PC-3 (cell line): ENCODE measurements at regions not wholly inside any gene's neighbourhood (a gene's known extent, or its start where the extent isn't known, plus 50 kb on each side); places are given as distances from the start of the nearest gene placed in this dataset.

ENCODE experiments used
- ATAC-seq: fragments of 200-7000 bp; cut with Tn5 transposase; 2 replicates; pipeline ENCODE4 v1.9.1; 2020; ENCODE audit warnings: mild to moderate bottlenecking, moderate library complexity
- BruUV-seq: library from RNA; stranded (reverse); fragments of 400-500 nt; replicated peaks from 2 replicates; lab custom pipeline; 2021; lab: Mats Ljungman, UMichigan
- CTCF ChIA-PET: fragments of 300-600 bp; sonication (Branson Sonifier 250); formaldehyde crosslinking; loops from one replicate; lab custom pipeline; 2022; ENCODE audit warnings: antibody characterized with exemption; lab: Charles Lee
- POLR2A ChIA-PET: fragments of 300-600 bp; sonication (Branson Sonifier 250); formaldehyde crosslinking; loops from one replicate; lab custom pipeline; 2022; ENCODE audit warnings: antibody characterized with exemption; ENCODE audit not compliant: unreplicated experiment; lab: Charles Lee
- DNase-seq: peaks from one replicate; pipeline ENCODE4 v3.0.0-alpha.2; 2015
- H2AFZ ChIP-seq: fragments of 300-600 bp; sonication (generic); 2 replicates; pipeline ENCODE4 v1.6.0; 2016; ENCODE audit warnings: antibody characterized with exemption, low read length
- H3F3A ChIP-seq: fragments of 300-600 bp; sonication (generic); one replicate; pipeline ENCODE4 v1.6.0; 2017; ENCODE audit warnings: antibody characterized with exemption, low read length, control low read depth, mild to moderate bottlenecking; ENCODE audit not compliant: unreplicated experiment
- H3K27ac ChIP-seq: fragments of 300-600 bp; sonication (generic); 2 replicates; pipeline ENCODE4 v1.5.1; 2016; ENCODE audit warnings: mild to moderate bottlenecking, low read length
- H3K27me3 ChIP-seq: fragments of 300-600 bp; sonication (generic); 2 replicates; pipeline ENCODE4 v1.6.1; 2016; ENCODE audit warnings: low read length, mixed read lengths
- H3K36me3 ChIP-seq: fragments of 300-600 bp; sonication (generic); 2 replicates; pipeline ENCODE4 v1.6.1; 2016; ENCODE audit warnings: low read depth, mixed run types, low read length, mixed read lengths
- H3K4me1 ChIP-seq: fragments of 300-600 bp; sonication (generic); 2 replicates; pipeline ENCODE4 v1.5.1; 2016; ENCODE audit warnings: low read length; ENCODE audit not compliant: insufficient read depth
- H3K4me2 ChIP-seq: fragments of 300-600 bp; sonication (generic); 2 replicates; pipeline ENCODE4 v1.6.0; 2016; ENCODE audit warnings: low read length
- H3K4me3 ChIP-seq: fragments of 300-600 bp; sonication (generic); 2 replicates; pipeline ENCODE4 v1.5.1; 2016; ENCODE audit warnings: mild to moderate bottlenecking, low read length, mixed read lengths
- H3K79me2 ChIP-seq: fragments of 300-600 bp; sonication (generic); 2 replicates; pipeline ENCODE4 v1.6.1; 2017; ENCODE audit warnings: low read length, mixed read lengths
- H3K9ac ChIP-seq: fragments of 300-600 bp; sonication (generic); 2 replicates; pipeline ENCODE4 v1.6.0; 2016; ENCODE audit warnings: mild to moderate bottlenecking, low read length
- H3K9me2 ChIP-seq: fragments of 300-600 bp; sonication (generic); replicated peaks from 2 replicates; pipeline ENCODE4 v1.6.1; 2016; ENCODE audit warnings: mixed run types, low read length, mixed read lengths
- H3K9me3 ChIP-seq: fragments of 300-600 bp; sonication (generic); 2 replicates; pipeline ENCODE4 v1.6.1; 2016; ENCODE audit warnings: low read length, mixed read lengths
- H4K20me1 ChIP-seq: fragments of 300-600 bp; sonication (generic); 2 replicates; pipeline ENCODE4 v1.6.1; 2016; ENCODE audit warnings: low read length, mixed read lengths
- EZH2 ChIP-seq: fragments of 300-600 bp; sonication (generic); IDR thresholded peaks from one replicate; pipeline ENCODE4 v1.6.1; 2017; ENCODE audit warnings: antibody characterized with exemption, mild to moderate bottlenecking, low read length; ENCODE audit not compliant: unreplicated experiment
- EZH2phosphoT487 ChIP-seq: fragments of 300-600 bp; sonication (generic); IDR thresholded peaks from 2 replicates; pipeline ENCODE4 v1.6.1; 2018; ENCODE audit warnings: mild to moderate bottlenecking, antibody characterized with exemption, low read length, borderline replicate concordance
- intact Hi-C: fragments of 100-400 bp; cut with micrococcal nuclease; formaldehyde crosslinking; loops from 2 replicates; pipeline ENCODE4 v1.9.0; 2023
- TF ChIP-seq, protein P1 (sequence below): fragments of 300-600 bp; sonication (generic); conservative IDR thresholded peaks from 2 replicates; pipeline ENCODE4 v1.5.1; 2017; ENCODE audit warnings: antibody characterized with exemption, low read depth, mild to moderate bottlenecking, low read length

GRCh38 chr15:38745626-38746025 lies 181.0 kb upstream of the RASGRP1 start:
- H3K4me3 ChIP-seq, result no peak overlapping the region
- H3K9me2 ChIP-seq, result no peaks in the 10 kb centered on the region
- ChIA-PET POLR2A (no interaction called here), CTCF (interaction anchor here (0.7 kb wide), 1 partner anchor 656 kb away, joined by 3 read pairs; no protein-coding TSS in a partner anchor)
- H3K9me3 ChIP-seq, result no peaks in the 10 kb centered on the region
- no peak overlapping the region for H3K27ac ChIP-seq
- BruUV-seq, result no TSS peak
- H3K79me2 ChIP-seq, result no peaks in the 10 kb centered on the region
- ATAC-seq (no peak), DNase-seq (no peak)
- H3K27me3 ChIP-seq, result no peaks in the 10 kb centered on the region
- no peaks in the 10 kb centered on the region for H4K20me1 ChIP-seq
- H3K9ac ChIP-seq, result no peak overlapping the region
- H3F3A ChIP-seq, result no peaks in the 10 kb centered on the region
- H2AFZ ChIP-seq, result no peak overlapping the region
- no peaks in the 10 kb centered on the region for H3K36me3 ChIP-seq
- H3K4me1 ChIP-seq, result no peaks in the 10 kb centered on the region
- TF ChIP-seq, protein P1, sequence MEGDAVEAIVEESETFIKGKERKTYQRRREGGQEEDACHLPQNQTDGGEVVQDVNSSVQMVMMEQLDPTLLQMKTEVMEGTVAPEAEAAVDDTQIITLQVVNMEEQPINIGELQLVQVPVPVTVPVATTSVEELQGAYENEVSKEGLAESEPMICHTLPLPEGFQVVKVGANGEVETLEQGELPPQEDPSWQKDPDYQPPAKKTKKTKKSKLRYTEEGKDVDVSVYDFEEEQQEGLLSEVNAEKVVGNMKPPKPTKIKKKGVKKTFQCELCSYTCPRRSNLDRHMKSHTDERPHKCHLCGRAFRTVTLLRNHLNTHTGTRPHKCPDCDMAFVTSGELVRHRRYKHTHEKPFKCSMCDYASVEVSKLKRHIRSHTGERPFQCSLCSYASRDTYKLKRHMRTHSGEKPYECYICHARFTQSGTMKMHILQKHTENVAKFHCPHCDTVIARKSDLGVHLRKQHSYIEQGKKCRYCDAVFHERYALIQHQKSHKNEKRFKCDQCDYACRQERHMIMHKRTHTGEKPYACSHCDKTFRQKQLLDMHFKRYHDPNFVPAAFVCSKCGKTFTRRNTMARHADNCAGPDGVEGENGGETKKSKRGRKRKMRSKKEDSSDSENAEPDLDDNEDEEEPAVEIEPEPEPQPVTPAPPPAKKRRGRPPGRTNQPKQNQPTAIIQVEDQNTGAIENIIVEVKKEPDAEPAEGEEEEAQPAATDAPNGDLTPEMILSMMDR, result no peak
- no peak for TF ChIP-seq EZH2phosphoT487
- no peak for TF ChIP-seq EZH2
- intact Hi-C loops, result no loop called here
- no peak overlapping the region for H3K4me2 ChIP-seq

DNA sequence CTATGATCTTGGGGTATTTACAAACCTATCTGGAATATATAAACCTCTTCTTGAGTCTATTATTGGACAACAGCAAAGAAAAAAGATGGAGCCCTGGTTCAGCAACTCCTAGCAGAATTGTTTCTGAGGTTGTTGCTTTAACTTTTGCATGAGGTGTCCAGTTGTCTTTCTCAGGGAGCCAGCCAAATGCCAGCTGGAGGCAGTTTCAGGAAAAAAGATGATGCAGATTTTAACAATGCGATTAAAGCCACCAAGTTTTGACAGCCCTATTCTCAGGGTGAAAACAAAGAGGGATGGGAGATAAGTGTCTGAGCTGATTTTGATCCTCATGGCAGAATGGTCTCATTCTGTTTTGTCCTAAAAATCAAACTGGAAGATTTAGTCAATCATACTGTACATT lies 181.6 kb upstream of the RASGRP1 start:
- no peaks in the 10 kb centered on the region for H3F3A ChIP-seq
- no TSS peak for BruUV-seq
- ChIA-PET POLR2A (no interaction called here), CTCF (interaction anchor here (0.7 kb wide), 1 partner anchor 656 kb away, joined by 3 read pairs; no protein-coding TSS in a partner anchor)
- no peak overlapping the region for H3K27ac ChIP-seq
- no peaks in the 10 kb centered on the region for H3K4me1 ChIP-seq
- H3K9me2 ChIP-seq, result no peaks in the 10 kb centered on the region
- intact Hi-C loops, result no loop called here
- H3K27me3 ChIP-seq, result no peaks in the 10 kb centered on the region
- no peaks in the 10 kb centered on the region for H3K79me2 ChIP-seq
- no peak for TF ChIP-seq EZH2phosphoT487
- TF ChIP-seq, protein P1, result no peak
- TF ChIP-seq EZH2, result no peak
- no peak overlapping the region for H3K4me2 ChIP-seq
- H4K20me1 ChIP-seq, result no peaks in the 10 kb centered on the region
- H3K4me3 ChIP-seq, result no peak overlapping the region
- H3K36me3 ChIP-seq, result no peaks in the 10 kb centered on the region
- no peak overlapping the region for H3K9ac ChIP-seq
- no peak for ATAC-seq
- H2AFZ ChIP-seq, result no peak overlapping the region
- DNase-seq, result no peak
- H3K9me3 ChIP-seq, result no peaks in the 10 kb centered on the region

GRCh38 chr15:38748710-38749109 lies 184.1 kb upstream of the RASGRP1 start:
- H3F3A ChIP-seq, result no peaks in the 10 kb centered on the region
- intact Hi-C loops, result no loop called here
- TF ChIP-seq, protein P1, result no peak
- TF ChIP-seq EZH2, result no peak
- TF ChIP-seq EZH2phosphoT487, result no peak
- H3K4me1 ChIP-seq, result no peaks in the 10 kb centered on the region
- H2AFZ ChIP-seq, result no peak overlapping the region
- H3K79me2 ChIP-seq, result no peaks in the 10 kb centered on the region
- no peaks in the 10 kb centered on the region for H3K9me3 ChIP-seq
- H3K27ac ChIP-seq, result no peak overlapping the region
- no peak overlapping the region for H3K9ac ChIP-seq
- BruUV-seq, result no TSS peak
- no peak for ATAC-seq
- H3K9me2 ChIP-seq, result no peaks in the 10 kb centered on the region
- no peak overlapping the region for H3K4me3 ChIP-seq
- H3K36me3 ChIP-seq, result no peaks in the 10 kb centered on the region
- no peaks in the 10 kb centered on the region for H3K27me3 ChIP-seq
- ChIA-PET POLR2A (no interaction called here), CTCF (no interaction called here)
- no peak for DNase-seq
- no peak overlapping the region for H3K4me2 ChIP-seq
- H4K20me1 ChIP-seq, result no peaks in the 10 kb centered on the region
